Heart left ventricle (tissue), 16 donors: ENCODE measurements at regions not wholly inside any gene's neighbourhood (a gene's known extent, or its start where the extent isn't known, plus 50 kb on each side); places are given as distances from the start of the nearest gene placed in this dataset.

Experiments
- ATAC-seq, 4 donors: fragments of 200-7000 bp; cut with Tn5 transposase; one replicate each; pipeline ENCODE4 v1.9.1; 2020 to 2022; ENCODE audit warnings: moderate library complexity in 4 of 4, mild to moderate bottlenecking in 3 of 4, moderate number of reproducible peaks in 1 of 4
- DNase-seq, 5 donors: peaks; one replicate each; pipeline ENCODE4 v3.0.0-alpha.2; 2020
- H3K27ac ChIP-seq, 12 donors: fragments of 200-600 bp; sonication (generic) in 4 of 12; one replicate each; pipeline versions ENCODE4 v1.5.0 to v1.8.0; 2016 to 2022; ENCODE audit warnings: mild to moderate bottlenecking in 2 of 12
- H3K27me3 ChIP-seq, 9 donors: fragments of 200-600 bp; sonication (generic) in 2 of 9; one replicate each; pipeline versions ENCODE4 v1.5.1 to v1.8.0; 2016 to 2022; ENCODE audit warnings: mild to moderate bottlenecking in 3 of 9
- H3K36me3 ChIP-seq, 9 donors: fragments of 200-600 bp; sonication (generic) in 2 of 9; one replicate each; pipeline versions ENCODE4 v1.5.0 to v1.8.0; 2018 to 2022; ENCODE audit warnings: mild to moderate bottlenecking in 2 of 9
- H3K4me1 ChIP-seq, 12 donors: fragments of 200-600 bp; sonication (generic) in 4 of 12; one replicate each; pipeline versions ENCODE4 v1.5.0 to v1.8.0; 2016 to 2022; ENCODE audit warnings: mild to moderate bottlenecking in 3 of 12
- H3K4me3 ChIP-seq, 12 donors: fragments of 200-600 bp; sonication (generic) in 4 of 12; one replicate each; pipeline versions ENCODE4 v1.5.0 to v1.8.0; 2017 to 2022; ENCODE audit warnings: mild to moderate bottlenecking in 9 of 12, moderate library complexity in 4 of 12
- H3K9me3 ChIP-seq, 12 donors: fragments of 200-600 bp; sonication (generic) in 4 of 12; one replicate each; pipeline versions ENCODE4 v1.5.0 to v1.8.0; 2016 to 2022; ENCODE audit warnings: mild to moderate bottlenecking in 1 of 12
- POLR2A ChIP-seq, 2 donors: fragments of 450-650 bp; IDR thresholded peaks; one replicate each; pipeline ENCODE4 v1.6.1; 2017; ENCODE audit warnings: antibody characterized with exemption in 2 of 2, mild to moderate bottlenecking in 2 of 2, moderate library complexity in 2 of 2
- WGBS, 4 donors: extraction: QIAGEN DNeasy Blood & Tissue Kit in 2 of 4; methylation state at CpG; one replicate each; pipeline versions ENCODE4 v1.1.5 to v1.1.7; 2013 to 2018; 5-methylcytosine and 5-hydroxymethylcytosine counted together
- intact Hi-C, 10 donors: fragments of 100-400 bp; cut with DNase I; formaldehyde crosslinking; loops; one replicate each; pipeline versions ENCODE4 v1.11.1 to v1.14.2; 2022
- TF ChIP-seq, protein P1 (sequence below), 12 donors: fragments of 200-600 bp; sonication (generic) in 4 of 12; IDR thresholded peaks; one replicate each; pipeline versions ENCODE4 v1.5.0 to v1.8.0; 2018 to 2022; ENCODE audit warnings: antibody characterized with exemption in 12 of 12, mild to moderate bottlenecking in 5 of 12
- donor health status: ischemic (EF 13 %, LVEDD 7.1; RV severe dilation, severe dysfunction).
- donor health status: healthy with polysubstance abuse.
- donor health status: DM: no; HTN: yes; CAD: no.
- donor health status: DM: no; HTN: no; CAD: no.
- donor health status: ischemic (EF 25% LVEDD 6.9; RV normal size, moderate dysfunction).
- donor health status: ischemic (EF 25% LVEDD 5.7; RV mildly dilated, moderate dysfunction).
- donor health status: healthy.
- donor health status: DM: yes; HTN: yes; CAD: no.
- donor health status: ischemic (EF 35%, LVEDD 5.7; RV mildly dilated, moderate dysfunction).
- donor health status: nonischemic (EF 11% LVEDD 7.7; RV severe dilation, severe dysfunction).
- donor health status: DM: yes; HTN: yes; CAD: no.
- donor health status: PGD.
- donor health status: ischemic (EF 29% LVEDD 5.4; RV normal size, mild dysfunction).
- donor health status: nonischemic (EF 23%, LVEDD 6.1; RV moderate dilation, normal function).

DNA sequence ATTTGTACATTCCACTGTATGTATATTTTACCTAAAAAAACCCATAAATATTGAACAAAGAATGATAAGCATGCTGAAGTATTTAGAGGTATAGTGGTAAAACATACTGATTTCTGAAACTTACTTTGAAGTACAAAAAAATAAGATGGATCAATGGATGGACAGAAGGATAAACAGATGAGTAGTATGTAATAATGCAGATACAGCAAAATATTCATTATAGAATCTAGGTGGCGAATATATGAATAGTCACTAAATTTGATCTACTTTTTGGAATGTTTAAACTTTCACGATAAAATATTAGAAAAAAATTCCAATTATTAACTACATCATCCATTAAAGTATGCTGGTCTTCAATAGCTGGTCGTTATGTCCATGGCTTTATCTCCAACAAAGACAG, 51.9 kb upstream of the GNB4 start:
- no peak for ATAC-seq
- H3K4me1 ChIP-seq, result no peaks in the 10 kb centered on the region
- DNase-seq, result no peak
- peaks cover 0 to 4% (median 0%) of the 10 kb centered on the region in 9 donors for H3K27me3 ChIP-seq
- H3K9me3 ChIP-seq, result peaks cover 0 to 6% (median 0%) of the 10 kb centered on the region in 12 donors
- intact Hi-C loops, result no loop called here
- no peak overlapping the region for H3K27ac ChIP-seq
- H3K36me3 ChIP-seq, result no peaks in the 10 kb centered on the region
- H3K4me3 ChIP-seq, result no peak overlapping the region
- 77 to 87% (median 80%) methylated on average over 3 of the region's 3 CpGs for WGBS, 4 donors
- TF ChIP-seq, protein P1, sequence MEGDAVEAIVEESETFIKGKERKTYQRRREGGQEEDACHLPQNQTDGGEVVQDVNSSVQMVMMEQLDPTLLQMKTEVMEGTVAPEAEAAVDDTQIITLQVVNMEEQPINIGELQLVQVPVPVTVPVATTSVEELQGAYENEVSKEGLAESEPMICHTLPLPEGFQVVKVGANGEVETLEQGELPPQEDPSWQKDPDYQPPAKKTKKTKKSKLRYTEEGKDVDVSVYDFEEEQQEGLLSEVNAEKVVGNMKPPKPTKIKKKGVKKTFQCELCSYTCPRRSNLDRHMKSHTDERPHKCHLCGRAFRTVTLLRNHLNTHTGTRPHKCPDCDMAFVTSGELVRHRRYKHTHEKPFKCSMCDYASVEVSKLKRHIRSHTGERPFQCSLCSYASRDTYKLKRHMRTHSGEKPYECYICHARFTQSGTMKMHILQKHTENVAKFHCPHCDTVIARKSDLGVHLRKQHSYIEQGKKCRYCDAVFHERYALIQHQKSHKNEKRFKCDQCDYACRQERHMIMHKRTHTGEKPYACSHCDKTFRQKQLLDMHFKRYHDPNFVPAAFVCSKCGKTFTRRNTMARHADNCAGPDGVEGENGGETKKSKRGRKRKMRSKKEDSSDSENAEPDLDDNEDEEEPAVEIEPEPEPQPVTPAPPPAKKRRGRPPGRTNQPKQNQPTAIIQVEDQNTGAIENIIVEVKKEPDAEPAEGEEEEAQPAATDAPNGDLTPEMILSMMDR (IDR thresholded peaks at IDR 0.05), result no peak
- TF ChIP-seq POLR2A (IDR thresholded peaks at IDR 0.05), result no peak

- H3K4me3 ChIP-seq, result no peak overlapping the region
- intact Hi-C loops, result no loop called here
- ATAC-seq (no peak), DNase-seq (no peak)
- 70 to 78% (median 75%) methylated on average over 1 of the region's 1 CpG for WGBS, 4 donors
- peaks cover 0 to 4% (median 0%) of the 10 kb centered on the region in 9 donors for H3K27me3 ChIP-seq
- H3K36me3 ChIP-seq, result no peaks in the 10 kb centered on the region
- no peak for TF ChIP-seq POLR2A (IDR thresholded peaks at IDR 0.05)
- TF ChIP-seq, protein P1 (IDR thresholded peaks at IDR 0.05), result no peak
- H3K9me3 ChIP-seq, result peaks cover 0 to 5% (median 0%) of the 10 kb centered on the region in 12 donors
- no peaks in the 10 kb centered on the region for H3K4me1 ChIP-seq
- no peak overlapping the region for H3K27ac ChIP-seq
Observed at GRCh38 chr3:179503640-179504039, 52.4 kb upstream of the GNB4 start.

DNA sequence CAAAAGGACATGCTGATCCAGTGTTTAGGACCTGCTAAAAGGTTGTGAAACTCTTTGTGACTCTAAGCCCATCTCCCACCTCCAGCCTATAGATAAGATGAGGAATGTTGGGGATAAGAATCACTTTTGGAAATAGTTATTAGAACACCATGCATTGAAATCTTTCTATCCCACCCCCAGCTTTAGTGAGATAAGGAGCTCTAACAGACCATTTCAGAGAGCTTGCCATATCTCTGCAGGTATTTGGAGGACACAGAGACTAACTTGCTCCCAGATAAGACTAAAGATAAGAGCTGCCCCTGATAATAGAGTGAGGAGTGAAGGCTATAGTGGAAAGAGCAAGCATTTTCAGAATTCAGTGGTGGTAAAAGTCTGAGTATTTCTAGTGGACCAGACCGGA, 53.1 kb upstream of the GNB4 start:
- no peak for TF ChIP-seq POLR2A (IDR thresholded peaks at IDR 0.05)
- TF ChIP-seq, protein P1 (IDR thresholded peaks at IDR 0.05), result no peak
- ATAC-seq (no peak), DNase-seq (no peak)
- intact Hi-C loops, result no loop called here
- WGBS, 4 donors, result 79 to 96% (median 94%) methylated on average over 1 of the region's 1 CpG
- Histone ChIP-seq H3K4me3 (no peak overlapping the region), H3K27me3 (peaks cover 0 to 4% (median 0%) of the 10 kb centered on the region in 9 donors), H3K4me1 (no peaks in the 10 kb centered on the region), H3K9me3 (peaks cover 0 to 5% (median 0%) of the 10 kb centered on the region in 12 donors), H3K27ac (no peak overlapping the region), H3K36me3 (no peaks in the 10 kb centered on the region)

DNA sequence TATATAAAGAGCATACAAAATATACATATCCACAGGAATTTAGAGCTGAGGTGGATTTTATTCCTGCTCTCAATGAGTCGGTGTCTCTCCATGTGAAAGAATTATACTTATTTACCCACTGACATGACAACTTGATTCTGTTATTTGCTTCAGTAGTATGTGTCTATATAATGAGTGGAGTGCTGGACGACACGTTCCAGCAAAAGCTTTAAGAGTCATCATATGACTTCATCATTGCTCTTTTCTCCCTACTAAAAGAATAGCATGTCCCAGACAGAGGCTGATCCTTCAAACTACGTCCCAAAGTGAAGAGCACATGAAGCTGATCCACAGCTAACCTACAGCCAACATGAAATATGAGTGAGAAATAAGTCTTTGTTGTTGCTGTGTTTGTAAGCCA, 54.3 kb upstream of the GNB4 start:
- 75 to 92% (median 83%) methylated on average over 4 of the region's 4 CpGs for WGBS, 4 donors

DNA sequence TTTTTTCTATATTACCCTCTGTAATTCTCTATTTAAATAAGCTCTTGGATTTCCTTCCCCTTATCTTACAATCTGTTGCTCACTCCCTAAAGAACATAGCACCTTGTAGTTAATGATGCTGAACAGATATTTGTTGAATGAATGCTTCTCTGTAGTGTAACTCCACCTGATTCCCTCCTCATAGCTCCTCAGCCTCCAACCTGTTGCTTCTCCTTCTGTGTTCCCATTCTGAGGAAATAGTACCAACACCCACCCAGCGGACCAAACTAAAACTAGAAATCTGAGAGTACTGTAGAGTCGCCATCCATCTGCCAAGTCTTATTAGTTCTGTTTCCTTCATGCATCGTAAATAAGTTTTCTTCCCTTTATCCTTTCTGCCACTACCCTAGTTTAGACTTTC, 55.5 kb upstream of the GNB4 start:
- no peak for ATAC-seq
- intact Hi-C loops, result no loop called here
- TF ChIP-seq, protein P1 (IDR thresholded peaks at IDR 0.05), result no peak
- no peak for TF ChIP-seq POLR2A (IDR thresholded peaks at IDR 0.05)
- Histone ChIP-seq H3K9me3 (peaks cover 0 to 2% (median 0%) of the 10 kb centered on the region in 12 donors), H3K4me1 (peaks cover 0 to 6% (median 0%) of the 10 kb centered on the region in 12 donors), H3K4me3 (no peak overlapping the region), H3K27me3 (peaks cover 0 to 4% (median 0%) of the 10 kb centered on the region in 9 donors), H3K27ac (no peak overlapping the region), H3K36me3 (no peaks in the 10 kb centered on the region)
- WGBS, 4 donors, result 83 to 92% (median 90%) methylated on average over 3 of the region's 3 CpGs
- DNase-seq, result no peak

More for the DNA sequence above, 54.3 kb upstream of the GNB4 start:
- intact Hi-C loops, result no loop called here
- DNase-seq (no peak), ATAC-seq (no peak)
- Histone ChIP-seq H3K27ac (no peak overlapping the region), H3K27me3 (peaks cover 0 to 4% (median 0%) of the 10 kb centered on the region in 9 donors), H3K36me3 (no peaks in the 10 kb centered on the region), H3K4me1 (peaks cover 0 to 2% (median 0%) of the 10 kb centered on the region in 12 donors), H3K9me3 (no peaks in the 10 kb centered on the region), H3K4me3 (no peak overlapping the region)
- no peak for TF ChIP-seq POLR2A (IDR thresholded peaks at IDR 0.05)
